SU-DHL-6 (cell line): ENCODE measurements at regions not wholly inside any gene's neighbourhood (a gene's known extent, or its start where the extent isn't known, plus 50 kb on each side); places are given as distances from the start of the nearest gene placed in this dataset.

ENCODE experiments used
- H2AFZ ChIP-seq: fragments of 200-600 bp; sonication (generic); 2 replicates; pipeline ENCODE4 v1.6.1; 2014; ENCODE audit warnings: low read depth, mild to moderate bottlenecking, moderate library complexity, mixed read lengths, antibody characterized with exemption, low read length; ENCODE audit not compliant: severe bottlenecking
- H3F3A ChIP-seq: fragments of 200-600 bp; shearing (Covaris generic); 2 replicates; pipeline ENCODE4 v1.6.0; 2016; ENCODE audit warnings: antibody characterized with exemption, mild to moderate bottlenecking; ENCODE audit not compliant: insufficient read depth
- H3K27ac ChIP-seq: fragments of 200-600 bp; sonication (generic); 2 replicates; pipeline ENCODE4 v1.5.1; 2016; ENCODE audit warnings: low read depth, mild to moderate bottlenecking, low read length, moderate library complexity, mixed read lengths
- H3K27me3 ChIP-seq: fragments of 200-600 bp; sonication (generic), shearing (Covaris generic); 2 replicates; pipeline ENCODE4 v1.6.0; 2014; ENCODE audit warnings: mild to moderate bottlenecking, low read length
- H3K36me3 ChIP-seq: fragments of 200-600 bp; sonication (generic); 2 replicates; pipeline ENCODE4 v1.6.1; 2014; ENCODE audit warnings: mild to moderate bottlenecking, low read length, mixed read lengths
- H3K4me2 ChIP-seq: fragments of 300-600, 200-600 bp; shearing (Covaris generic), sonication (generic); 2 replicates; pipeline ENCODE4 v1.6.0; 2014; ENCODE audit warnings: low read length, low read depth, mild to moderate bottlenecking; ENCODE audit not compliant: poor library complexity, severe bottlenecking
- H3K4me3 ChIP-seq: fragments of 200-600 bp; sonication (generic); 2 replicates; pipeline ENCODE4 v1.5.1; 2014; ENCODE audit warnings: antibody characterized with exemption, low read length, mild to moderate bottlenecking, mixed read lengths; ENCODE audit not compliant: insufficient read depth, poor library complexity, severe bottlenecking
- H3K79me2 ChIP-seq: fragments of 200-600 bp; sonication (generic); 2 replicates; pipeline ENCODE4 v1.6.1; 2014; ENCODE audit warnings: mild to moderate bottlenecking, low read length, moderate library complexity; ENCODE audit not compliant: insufficient read depth
- H3K9ac ChIP-seq: fragments of 200-600 bp; sonication (generic); 2 replicates; pipeline ENCODE4 v1.7.0; 2014; ENCODE audit warnings: mild to moderate bottlenecking, low read length
- H3K9me2 ChIP-seq: fragments of 200-600 bp; sonication (generic); replicated peaks from 2 replicates; pipeline ENCODE4 v1.6.1; 2014; ENCODE audit warnings: low read length; ENCODE audit not compliant: insufficient read depth
- H3K9me3 ChIP-seq: fragments of 200-600 bp; sonication (generic); 2 replicates; pipeline ENCODE4 v1.6.1; 2014; ENCODE audit warnings: low read length, mixed read lengths; ENCODE audit not compliant: insufficient read depth
- H4K20me1 ChIP-seq: fragments of 200-600 bp; sonication (generic); 2 replicates; pipeline ENCODE4 v1.6.1; 2014; ENCODE audit warnings: low read depth, mild to moderate bottlenecking, antibody characterized with exemption, low read length, moderate library complexity, mixed read lengths
- EZH2phosphoT487 ChIP-seq: fragments of 200-600 bp; sonication (generic), shearing (Covaris generic); conservative IDR thresholded peaks from 2 replicates; pipeline ENCODE4 v1.6.1; 2018; ENCODE audit warnings: mild to moderate bottlenecking, antibody characterized with exemption, low read length, moderate library complexity, mixed read lengths
- TF ChIP-seq, protein P1 (sequence below): fragments of 200-600 bp; sonication (generic); IDR thresholded peaks from one replicate; pipeline ENCODE4 v1.5.1; 2017; ENCODE audit warnings: antibody characterized with exemption, mild to moderate bottlenecking, low read length, moderate library complexity; ENCODE audit not compliant: insufficient read depth, poor library complexity, severe bottlenecking

DNA sequence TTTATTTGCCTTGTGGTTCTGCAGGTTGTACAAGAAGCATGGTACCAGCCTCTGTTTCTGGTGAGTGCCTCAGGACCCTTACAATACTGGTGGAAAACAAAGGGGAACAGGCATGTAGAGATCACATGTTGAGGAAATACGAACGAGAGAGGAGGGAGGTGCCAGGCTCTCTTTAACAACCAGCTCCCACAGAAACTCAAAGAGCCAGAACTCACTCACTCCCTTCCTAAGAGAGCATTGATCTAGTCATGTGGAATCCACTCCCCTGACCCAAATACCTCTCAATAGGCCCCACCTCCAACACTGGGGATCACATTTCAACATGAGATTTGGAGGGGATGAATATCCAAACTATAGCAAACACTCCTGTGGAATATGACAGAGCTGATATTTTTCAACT is 938.0 kb downstream of the GALC start:
- no peak overlapping the region for H3K4me3 ChIP-seq
- no peak overlapping the region for H3K4me2 ChIP-seq
- no peaks in the 10 kb centered on the region for H3K36me3 ChIP-seq
- no peak for TF ChIP-seq EZH2phosphoT487
- TF ChIP-seq, protein P1, sequence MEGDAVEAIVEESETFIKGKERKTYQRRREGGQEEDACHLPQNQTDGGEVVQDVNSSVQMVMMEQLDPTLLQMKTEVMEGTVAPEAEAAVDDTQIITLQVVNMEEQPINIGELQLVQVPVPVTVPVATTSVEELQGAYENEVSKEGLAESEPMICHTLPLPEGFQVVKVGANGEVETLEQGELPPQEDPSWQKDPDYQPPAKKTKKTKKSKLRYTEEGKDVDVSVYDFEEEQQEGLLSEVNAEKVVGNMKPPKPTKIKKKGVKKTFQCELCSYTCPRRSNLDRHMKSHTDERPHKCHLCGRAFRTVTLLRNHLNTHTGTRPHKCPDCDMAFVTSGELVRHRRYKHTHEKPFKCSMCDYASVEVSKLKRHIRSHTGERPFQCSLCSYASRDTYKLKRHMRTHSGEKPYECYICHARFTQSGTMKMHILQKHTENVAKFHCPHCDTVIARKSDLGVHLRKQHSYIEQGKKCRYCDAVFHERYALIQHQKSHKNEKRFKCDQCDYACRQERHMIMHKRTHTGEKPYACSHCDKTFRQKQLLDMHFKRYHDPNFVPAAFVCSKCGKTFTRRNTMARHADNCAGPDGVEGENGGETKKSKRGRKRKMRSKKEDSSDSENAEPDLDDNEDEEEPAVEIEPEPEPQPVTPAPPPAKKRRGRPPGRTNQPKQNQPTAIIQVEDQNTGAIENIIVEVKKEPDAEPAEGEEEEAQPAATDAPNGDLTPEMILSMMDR, result no peak
- H3K9me3 ChIP-seq, result no peaks in the 10 kb centered on the region
- H2AFZ ChIP-seq, result no peak overlapping the region
- H3K79me2 ChIP-seq, result no peaks in the 10 kb centered on the region
- no peaks in the 10 kb centered on the region for H3F3A ChIP-seq
- H3K9ac ChIP-seq, result no peak overlapping the region
- H3K9me2 ChIP-seq, result no peaks in the 10 kb centered on the region
- no peaks in the 10 kb centered on the region for H4K20me1 ChIP-seq
- no peak overlapping the region for H3K27ac ChIP-seq
- H3K27me3 ChIP-seq, result no peaks in the 10 kb centered on the region

DNA sequence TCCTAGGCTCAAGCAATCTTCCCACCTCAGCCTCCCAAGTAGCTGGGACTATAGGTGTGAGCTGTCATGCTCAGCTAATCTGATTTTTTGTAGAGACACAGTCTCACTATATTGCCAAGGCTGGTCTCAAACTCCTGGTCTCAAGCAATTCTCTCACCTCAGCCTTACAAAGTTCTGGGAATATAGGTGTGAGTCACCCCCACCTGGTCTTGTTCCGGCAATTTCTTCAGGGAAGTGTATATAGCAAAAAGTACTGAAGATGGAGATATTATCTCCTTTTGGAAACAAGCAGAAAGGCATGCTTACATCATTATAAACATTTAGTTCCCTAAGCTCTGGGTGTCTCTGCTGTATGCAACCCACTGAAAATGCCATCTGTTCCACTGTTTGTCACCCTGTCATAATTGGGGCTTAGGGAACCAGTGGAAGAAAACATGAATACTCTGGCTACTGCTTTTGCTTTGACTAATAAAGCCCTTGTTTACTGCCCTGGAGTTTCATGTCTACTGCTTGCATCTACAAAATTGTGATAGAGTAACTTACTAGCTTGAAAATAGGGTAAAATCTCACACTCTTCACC is 940.2 kb downstream of the GALC start:
- no peaks in the 10 kb centered on the region for H3K79me2 ChIP-seq
- no peaks in the 10 kb centered on the region for H3F3A ChIP-seq
- H3K27ac ChIP-seq, result no peak overlapping the region
- H3K4me3 ChIP-seq, result no peak overlapping the region
- no peak overlapping the region for H3K9ac ChIP-seq
- TF ChIP-seq EZH2phosphoT487, result no peak
- TF ChIP-seq, protein P1, result no peak
- no peaks in the 10 kb centered on the region for H3K9me3 ChIP-seq
- no peaks in the 10 kb centered on the region for H3K36me3 ChIP-seq
- H2AFZ ChIP-seq, result no peak overlapping the region
- H4K20me1 ChIP-seq, result no peaks in the 10 kb centered on the region
- no peaks in the 10 kb centered on the region for H3K9me2 ChIP-seq
- no peak overlapping the region for H3K4me2 ChIP-seq
- H3K27me3 ChIP-seq, result no peaks in the 10 kb centered on the region

DNA sequence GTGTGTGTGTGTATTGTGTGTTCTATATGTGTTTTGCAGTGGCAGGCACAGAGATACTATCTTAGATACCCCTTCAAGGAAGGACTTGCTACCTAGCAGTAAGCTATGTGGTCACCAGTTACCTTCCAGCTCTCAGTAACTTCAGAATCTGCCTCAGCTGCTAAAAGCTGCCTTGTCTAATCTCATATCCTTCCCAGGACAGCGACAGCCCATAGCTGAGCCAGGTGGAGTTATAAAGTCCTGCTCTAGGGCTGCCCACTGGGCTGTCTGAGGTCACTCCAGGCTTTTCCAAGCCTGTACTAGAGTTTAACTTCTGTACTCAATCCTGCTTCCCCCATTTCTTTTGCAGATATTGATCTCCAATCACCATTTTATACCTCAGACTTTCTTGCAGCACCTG is 942.6 kb downstream of the GALC start:
- no peak overlapping the region for H3K27ac ChIP-seq
- H3K4me2 ChIP-seq, result no peak overlapping the region
- no peaks in the 10 kb centered on the region for H3K9me3 ChIP-seq
- H3K36me3 ChIP-seq, result no peaks in the 10 kb centered on the region
- no peaks in the 10 kb centered on the region for H3K27me3 ChIP-seq
- no peaks in the 10 kb centered on the region for H3F3A ChIP-seq
- no peaks in the 10 kb centered on the region for H3K9me2 ChIP-seq
- H4K20me1 ChIP-seq, result no peaks in the 10 kb centered on the region
- TF ChIP-seq, protein P1, result no peak
- no peak for TF ChIP-seq EZH2phosphoT487
- no peak overlapping the region for H3K9ac ChIP-seq
- no peaks in the 10 kb centered on the region for H3K79me2 ChIP-seq
- H2AFZ ChIP-seq, result no peak overlapping the region
- H3K4me3 ChIP-seq, result no peak overlapping the region

DNA sequence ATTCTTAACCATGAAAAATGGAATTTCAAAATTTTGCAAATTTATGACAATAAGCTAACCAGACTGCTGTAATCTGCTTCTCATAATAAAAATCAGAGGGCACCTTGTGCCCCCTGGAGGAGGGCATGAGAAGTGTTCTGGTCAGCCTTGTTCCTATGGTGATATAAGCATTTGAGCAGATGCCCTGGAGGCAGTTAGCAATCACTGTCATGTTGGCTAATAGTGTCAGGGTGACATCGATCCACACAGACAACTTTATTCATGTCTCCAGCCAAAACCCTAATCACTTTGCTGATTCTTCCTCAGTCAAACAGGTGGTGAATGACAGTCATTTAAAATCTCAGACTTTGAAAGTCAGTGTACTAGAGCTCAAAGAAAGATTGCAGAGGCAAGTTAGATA is 943.0 kb downstream of the GALC start:
- Histone ChIP-seq H3K27ac (no peak overlapping the region), H3K9ac (no peak overlapping the region), H3K9me3 (no peaks in the 10 kb centered on the region), H3K79me2 (no peaks in the 10 kb centered on the region), H2AFZ (no peak overlapping the region), H4K20me1 (no peaks in the 10 kb centered on the region), H3K4me3 (no peak overlapping the region), H3K36me3 (no peaks in the 10 kb centered on the region), H3K4me2 (no peak overlapping the region), H3F3A (no peaks in the 10 kb centered on the region), H3K27me3 (no peaks in the 10 kb centered on the region), H3K9me2 (no peaks in the 10 kb centered on the region)
- no peak for TF ChIP-seq EZH2phosphoT487
- TF ChIP-seq, protein P1, result peak; percentile 32
